Endothelial cell of umbilical vein (primary cell): ENCODE measurements at regions not wholly inside any gene's neighbourhood (a gene's known extent, or its start where the extent isn't known, plus 50 kb on each side); places are given as distances from the start of the nearest gene placed in this dataset.

ENCODE experiments used
- BruUV-seq: library from RNA; stranded (reverse); fragments of 400-500 nt; replicated peaks from 2 replicates; lab custom pipeline; 2021; lab: Mats Ljungman, UMichigan
- CTCF ChIA-PET: fragments of 300-600, 350-600 bp; sonication (Branson Sonifier 250); formaldehyde crosslinking; loops from one replicate; lab custom pipeline; 2021; ENCODE audit warnings: antibody characterized with exemption, inconsistent platforms; lab: Charles Lee
- POLR2A ChIA-PET: fragments of 300-600, 350-600 bp; sonication (Branson Sonifier 250); formaldehyde crosslinking; loops from one replicate; lab custom pipeline; 2021; ENCODE audit warnings: antibody characterized with exemption, inconsistent platforms; lab: Charles Lee
- DNase-seq: peaks from one replicate; pipeline ENCODE4 v3.0.0-alpha.2; 2011; ENCODE audit warnings: low read depth, low spot score
- FAIRE-seq: peaks from 2 replicates; lab custom pipeline; 2011; peaks lifted over from hg19 to GRCh38; lab: Jason Lieb, UNC
- H2AFZ ChIP-seq: 2 replicates; pipeline ENCODE4 v1.6.0; 2012; ENCODE audit warnings: low read depth, low read length, control low read depth, inconsistent platforms
- H3K27ac ChIP-seq: 2 replicates; pipeline ENCODE4 v1.5.1; 2011; ENCODE audit warnings: low read depth, mild to moderate bottlenecking, control low read depth, low read length, moderate library complexity; ENCODE audit not compliant: insufficient read depth
- H3K27me3 ChIP-seq, 2 experiments: 2 replicates each; pipeline versions ENCODE4 v1.6.0 to v1.6.1; 2011; ENCODE audit warnings: low read length in 2 of 2, mixed read lengths in 1 of 2; ENCODE audit not compliant: control insufficient read depth in 2 of 2, insufficient read depth in 2 of 2
- H3K36me3 ChIP-seq, 2 experiments: 2 replicates in 1 of 2; 3 replicates in 1 of 2; pipeline ENCODE4 v1.5.1; 2011; ENCODE audit warnings: low read length in 2 of 2, mild to moderate bottlenecking in 1 of 2, moderate library complexity in 1 of 2; ENCODE audit not compliant: control insufficient read depth in 2 of 2, insufficient read depth in 2 of 2; ENCODE audit errors: extremely low read depth in 1 of 2
- H3K4me1 ChIP-seq: 3 replicates; pipeline ENCODE4 v1.5.1; 2011; ENCODE audit warnings: mild to moderate bottlenecking, low read length; ENCODE audit not compliant: control insufficient read depth, insufficient read depth; ENCODE audit errors: extremely low read depth
- H3K4me2 ChIP-seq: 2 replicates; pipeline ENCODE4 v1.6.1; 2011; ENCODE audit warnings: low read length, control low read depth, mixed read lengths; ENCODE audit not compliant: insufficient read depth
- H3K4me3 ChIP-seq, 3 experiments: fragments of 200-600 bp in 1 of 3; sonication (generic), shearing (Covaris generic) in 1 of 3; replicated peaks in 1 of 3; 2 replicates each; pipeline ENCODE4 v1.5.1; 2011 to 2016; ENCODE audit warnings: control low read depth in 3 of 3, low read length in 3 of 3, mild to moderate bottlenecking in 2 of 3, inconsistent platforms in 1 of 3, low read depth in 1 of 3, moderate library complexity in 1 of 3; ENCODE audit not compliant: insufficient read depth in 1 of 3
- H3K79me2 ChIP-seq: 2 replicates; pipeline ENCODE4 v1.6.0; 2012; ENCODE audit warnings: low read length, inconsistent platforms; ENCODE audit not compliant: control insufficient read depth, insufficient read depth
- H3K9ac ChIP-seq: replicated peaks from 2 replicates; pipeline ENCODE3; 2011; ENCODE audit warnings: low read length, control low read depth; ENCODE audit not compliant: insufficient read depth; ENCODE audit errors: extremely low read depth
- H3K9me1 ChIP-seq: replicated peaks from 3 replicates; pipeline ENCODE4 v1.6.0; 2011; ENCODE audit warnings: mild to moderate bottlenecking, low read length; ENCODE audit not compliant: control insufficient read depth, insufficient read depth; ENCODE audit errors: extremely low read depth
- H3K9me3 ChIP-seq: replicated peaks from 2 replicates; pipeline ENCODE4 v1.5.1; 2012; ENCODE audit warnings: low read length, inconsistent platforms; ENCODE audit not compliant: control insufficient read depth, insufficient read depth
- H4K20me1 ChIP-seq: replicated peaks from 2 replicates; pipeline ENCODE3; 2011; ENCODE audit warnings: mild to moderate bottlenecking, low read length; ENCODE audit not compliant: control insufficient read depth, insufficient read depth; ENCODE audit errors: extremely low read depth
- CTCF ChIP-seq, 2 donors: IDR thresholded peaks; 1 replicate in 1 of 2; 2 replicates in 1 of 2; pipeline ENCODE4 v1.5.1; 2011; ENCODE audit warnings: low read length in 2 of 2, mild to moderate bottlenecking in 2 of 2, moderate library complexity in 2 of 2, control low read depth in 1 of 2, inconsistent platforms in 1 of 2, low read depth in 1 of 2; ENCODE audit not compliant: insufficient read depth in 1 of 2; ENCODE audit errors: extremely low read depth in 1 of 2
- EZH2 ChIP-seq: IDR thresholded peaks from 2 replicates; pipeline ENCODE4 v1.6.1; 2012; ENCODE audit warnings: borderline replicate concordance, low read depth, mild to moderate bottlenecking, moderate library complexity, low read length, inconsistent platforms; ENCODE audit not compliant: severe bottlenecking
- FOS ChIP-seq: IDR thresholded peaks from 2 replicates; pipeline ENCODE4 v1.6.1; 2011; ENCODE audit warnings: mild to moderate bottlenecking, low read length, moderate library complexity, borderline replicate concordance; ENCODE audit not compliant: insufficient read depth
- GATA2 ChIP-seq: IDR thresholded peaks from 2 replicates; pipeline ENCODE4 v1.7.0; 2011; ENCODE audit warnings: low read depth, mild to moderate bottlenecking, moderate library complexity, mixed read lengths, low read length; ENCODE audit not compliant: insufficient read length, insufficient read depth
- JUN ChIP-seq: IDR thresholded peaks from 2 replicates; pipeline ENCODE4 v1.6.1; 2011; ENCODE audit warnings: borderline replicate concordance, low read depth; ENCODE audit not compliant: insufficient read length, insufficient read depth
- MYC ChIP-seq: IDR thresholded peaks from one replicate; pipeline ENCODE4 v1.6.1; 2011; ENCODE audit warnings: mild to moderate bottlenecking, low read depth, low read length
- POLR2A ChIP-seq: IDR thresholded peaks from 2 replicates; pipeline ENCODE4 v1.6.1; 2012; ENCODE audit warnings: low read depth, mild to moderate bottlenecking, control low read depth, low read length
- POLR2AphosphoS5 ChIP-seq: IDR thresholded peaks from 2 replicates; pipeline ENCODE4 v1.6.1; 2012; ENCODE audit warnings: low read depth, mild to moderate bottlenecking, control low read depth, low read length, moderate library complexity; ENCODE audit not compliant: insufficient read depth
- dilution Hi-C: fragments of 300-500 bp; cut with MboI; formaldehyde crosslinking; loops from one replicate; pipeline ENCODE4 v1.15.0; 2019; ENCODE audit warnings: low sequenced_read_pairs; ENCODE audit not compliant: extremely low pct_ligation_motif_present
- intact Hi-C: fragments of 100-400 bp; cut with micrococcal nuclease; formaldehyde crosslinking; loops from one replicate; pipeline ENCODE4 v1.10.0; 2022
- TF ChIP-seq, protein P1 (sequence below): IDR thresholded peaks from 2 replicates; pipeline ENCODE4 v1.6.1; 2011; ENCODE audit not compliant: insufficient read depth, insufficient read length

GRCh38 chr11:15638386-15638787 lies 523.7 kb downstream of the INSC start:
- FAIRE-seq (no peak), DNase-seq (no peak)
- H2AFZ ChIP-seq = no peak overlapping the region
- CTCF ChIA-PET = no interaction called here
- intact Hi-C loops = no loop called here
- no peaks in the 10 kb centered on the region for H3K79me2 ChIP-seq
- dilution Hi-C loops = no loop called here
- no peak overlapping the region for H3K27ac ChIP-seq
- POLR2A ChIA-PET = no interaction called here
- no peaks in the 10 kb centered on the region for H3K36me3 ChIP-seq
- H3K4me2 ChIP-seq = no peak overlapping the region
- H3K27me3 ChIP-seq = no peaks in the 10 kb centered on the region
- TF ChIP-seq FOS = no peak
- no peak overlapping the region for H3K4me3 ChIP-seq
- H4K20me1 ChIP-seq = no peaks in the 10 kb centered on the region
- BruUV-seq = no TSS peak
- H3K4me1 ChIP-seq = no peaks in the 10 kb centered on the region
- no peak overlapping the region for H3K9ac ChIP-seq
- no peaks in the 10 kb centered on the region for H3K9me3 ChIP-seq
- no peaks in the 10 kb centered on the region for H3K9me1 ChIP-seq

GRCh38 chr11:15640318-15640717 lies 525.6 kb downstream of the INSC start:
- H3K27me3 ChIP-seq = no peaks in the 10 kb centered on the region
- no peaks in the 10 kb centered on the region for H3K79me2 ChIP-seq
- no peaks in the 10 kb centered on the region for H3K36me3 ChIP-seq
- H3K27ac ChIP-seq = no peak overlapping the region
- no peak overlapping the region for H2AFZ ChIP-seq
- dilution Hi-C loops = no loop called here
- BruUV-seq = no TSS peak
- no peak overlapping the region for H3K9ac ChIP-seq
- ChIA-PET CTCF (no interaction called here), POLR2A (no interaction called here)
- DNase-seq (no peak), FAIRE-seq (no peak)
- H4K20me1 ChIP-seq = no peaks in the 10 kb centered on the region
- H3K4me2 ChIP-seq = no peak overlapping the region
- H3K4me1 ChIP-seq = no peaks in the 10 kb centered on the region
- H3K9me3 ChIP-seq = no peaks in the 10 kb centered on the region
- intact Hi-C loops = no loop called here
- TF ChIP-seq POLR2A (no peak), FOS (no peak), POLR2AphosphoS5 (no peak), MYC (no peak), JUN (no peak), EZH2 (no peak), GATA2 (no peak), CTCF (IDR thresholded peaks at IDR 0.05; ENCODE audit: extremely low read depth in 1 of 2, insufficient read depth in 1 of 2, low read depth in 1 of 2, low read length in 2 of 2) (no peak)
- TF ChIP-seq, protein P1, sequence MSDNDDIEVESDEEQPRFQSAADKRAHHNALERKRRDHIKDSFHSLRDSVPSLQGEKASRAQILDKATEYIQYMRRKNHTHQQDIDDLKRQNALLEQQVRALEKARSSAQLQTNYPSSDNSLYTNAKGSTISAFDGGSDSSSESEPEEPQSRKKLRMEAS = no peak
- H3K9me1 ChIP-seq = no peaks in the 10 kb centered on the region
- H3K4me3 ChIP-seq = no peak overlapping the region
